ENCODE measurements at regions not wholly inside any gene's neighbourhood (a gene's known extent, or its start where the extent isn't known, plus 50 kb on each side); places are given as distances from the start of the nearest gene placed in this dataset.

GRCh38 chr11:92512204-92512569 lies 287.6 kb downstream of the FAT3 start:
- TF ChIP-seq CTCF (IDR thresholded peaks at IDR 0.05) (no peak), POLR2A (IDR thresholded peaks at IDR 0.05) (no peak), EP300 (IDR thresholded peaks at IDR 0.05) (no peak)
